ENCODE measurements at regions not wholly inside any gene's neighbourhood (a gene's known extent, or its start where the extent isn't known, plus 50 kb on each side); places are given as distances from the start of the nearest gene placed in this dataset.
"Not testable (repeated sequence)": the region's sequence is repeated elsewhere in the genome, so short reads cannot be mapped to it uniquely, and the experiment has no call there.

DNA sequence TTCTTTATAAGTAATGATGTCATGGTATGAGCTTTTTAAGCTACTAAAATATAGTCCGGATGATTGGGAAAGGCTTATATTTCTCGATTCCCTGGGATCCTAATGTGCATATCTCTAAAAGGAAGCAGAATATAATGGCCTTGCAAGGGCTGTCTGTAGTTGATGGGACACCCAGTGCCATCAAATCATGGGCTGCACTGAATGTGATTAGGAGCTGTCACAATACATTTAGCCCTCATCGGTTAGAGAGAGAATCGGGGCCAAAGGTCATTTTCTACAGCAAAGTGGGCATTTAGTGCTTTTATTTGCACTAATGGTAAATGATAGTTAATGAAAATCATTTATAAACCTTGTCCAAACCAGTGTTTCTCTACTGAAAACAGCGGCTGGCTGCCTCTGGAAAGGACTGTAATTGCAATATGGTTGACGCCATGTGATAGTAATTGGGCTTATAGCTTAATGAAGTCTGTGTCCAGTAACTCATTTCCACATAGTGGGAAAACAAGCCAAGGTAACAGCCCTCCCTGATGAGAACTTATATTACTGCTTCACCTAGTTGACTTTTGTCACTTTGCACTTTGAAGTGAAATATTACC is 265.0 kb upstream of the AZI2 start:
- Mint-ChIP-seq H3K4me3 (no peak overlapping the region), H3K27me3 (no peaks in the 10 kb centered on the region), H3K4me1 (no peaks in the 10 kb centered on the region)

DNA sequence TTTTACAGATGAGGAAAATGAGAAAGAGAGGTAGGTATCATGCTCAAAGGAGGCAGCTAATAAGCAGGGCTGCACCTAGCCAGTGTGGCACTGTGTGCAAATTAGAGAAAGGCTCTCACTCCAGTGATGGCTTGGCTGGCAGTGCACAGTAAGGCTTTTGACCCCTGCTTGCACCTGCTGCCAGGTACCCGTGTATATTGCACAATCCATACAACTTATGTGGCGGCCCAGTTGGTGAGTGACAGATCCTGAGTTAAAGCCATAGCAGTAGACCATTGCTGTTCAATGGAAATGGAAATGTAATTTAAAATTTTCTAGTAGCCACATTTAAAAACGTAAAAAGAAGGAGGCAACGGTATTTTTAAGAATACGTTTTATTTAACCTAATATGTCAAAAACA is 266.4 kb upstream of the AZI2 start:
- no peaks in the 10 kb centered on the region for H3K27me3 Mint-ChIP-seq
- no peaks in the 10 kb centered on the region for H3K36me3 Mint-ChIP-seq (ENCODE audit: insufficient read depth)
- ATAC-seq (replicated peaks; ENCODE audit: extremely low read depth, poor library complexity, severe bottlenecking) (no peak), DNase-seq (ENCODE audit: low spot score in 2 of 2) (no peak)
- H3K27ac Mint-ChIP-seq (ENCODE audit: low read depth): no peak overlapping the region
- no peak overlapping the region for H3K4me3 Mint-ChIP-seq
- no peaks in the 10 kb centered on the region for H3K4me1 Mint-ChIP-seq
- no peaks in the 10 kb centered on the region for H3K9me3 Mint-ChIP-seq

More for the DNA sequence above, 265.0 kb upstream of the AZI2 start:
- no peak for ATAC-seq (replicated peaks; ENCODE audit: extremely low read depth, poor library complexity, severe bottlenecking)
- Mint-ChIP-seq H3K27ac (ENCODE audit: low read depth) (no peak overlapping the region), H3K36me3 (ENCODE audit: insufficient read depth) (no peaks in the 10 kb centered on the region), H3K9me3 (no peaks in the 10 kb centered on the region)
- DNase-seq (ENCODE audit: low spot score in 2 of 2): no peak

DNA sequence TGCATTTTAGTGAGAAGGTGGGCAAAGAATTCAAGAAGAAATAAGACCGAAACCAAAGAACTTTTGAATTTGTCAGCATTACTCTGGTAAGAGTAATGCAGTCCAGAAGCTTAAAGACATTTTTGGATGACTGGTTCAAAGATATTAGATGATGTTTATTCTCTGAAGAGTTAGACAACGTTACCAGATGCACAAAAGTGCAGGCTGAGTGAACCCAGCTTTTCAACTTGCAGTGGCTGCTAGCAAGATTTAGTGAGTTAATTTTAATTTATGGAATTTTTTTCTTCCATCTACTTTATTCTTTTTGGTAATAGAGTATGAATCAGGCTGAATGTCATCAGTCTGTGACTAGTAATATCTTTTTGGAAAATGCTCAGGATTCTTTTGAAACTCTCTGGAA is 267.3 kb upstream of the AZI2 start:
- Mint-ChIP-seq H3K27ac (ENCODE audit: low read depth) (no peak overlapping the region), H3K27me3 (peaks cover 7% of the 10 kb centered on the region), H3K36me3 (ENCODE audit: insufficient read depth) (no peaks in the 10 kb centered on the region), H3K4me1 (no peaks in the 10 kb centered on the region), H3K9me3 (no peaks in the 10 kb centered on the region), H3K4me3 (no peak overlapping the region)
- DNase-seq (ENCODE audit: low spot score in 2 of 2) (no peak), ATAC-seq (replicated peaks; ENCODE audit: extremely low read depth, poor library complexity, severe bottlenecking) (no peak)

DNA sequence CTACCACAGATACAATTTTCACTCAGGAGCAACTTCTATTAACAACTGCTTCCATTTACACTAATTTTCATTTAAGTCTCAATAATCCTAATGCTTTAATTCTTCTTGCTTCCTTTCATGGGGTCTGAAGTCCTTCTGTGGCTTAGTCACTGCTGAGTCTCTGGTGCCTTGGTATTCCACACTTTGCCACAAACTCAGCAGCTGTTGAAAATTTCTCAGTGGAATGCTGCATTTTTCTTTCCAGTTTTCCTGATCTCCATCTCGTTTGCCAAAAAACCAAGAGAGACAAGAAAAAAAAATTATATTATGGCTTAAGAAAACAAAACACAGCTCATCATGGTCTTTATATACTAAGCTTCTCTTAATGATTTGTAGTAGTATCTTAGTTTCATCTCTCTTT is 269.2 kb upstream of the AZI2 start:
- no peak for DNase-seq (ENCODE audit: low spot score in 2 of 2)
- Mint-ChIP-seq H3K4me3 (no peak overlapping the region), H3K4me1 (no peaks in the 10 kb centered on the region), H3K36me3 (ENCODE audit: insufficient read depth) (no peaks in the 10 kb centered on the region), H3K27ac (ENCODE audit: low read depth) (no peak overlapping the region), H3K9me3 (no peaks in the 10 kb centered on the region), H3K27me3 (peaks cover 26% of the 10 kb centered on the region)
- ATAC-seq (replicated peaks; ENCODE audit: extremely low read depth, poor library complexity, severe bottlenecking): no peak

DNA sequence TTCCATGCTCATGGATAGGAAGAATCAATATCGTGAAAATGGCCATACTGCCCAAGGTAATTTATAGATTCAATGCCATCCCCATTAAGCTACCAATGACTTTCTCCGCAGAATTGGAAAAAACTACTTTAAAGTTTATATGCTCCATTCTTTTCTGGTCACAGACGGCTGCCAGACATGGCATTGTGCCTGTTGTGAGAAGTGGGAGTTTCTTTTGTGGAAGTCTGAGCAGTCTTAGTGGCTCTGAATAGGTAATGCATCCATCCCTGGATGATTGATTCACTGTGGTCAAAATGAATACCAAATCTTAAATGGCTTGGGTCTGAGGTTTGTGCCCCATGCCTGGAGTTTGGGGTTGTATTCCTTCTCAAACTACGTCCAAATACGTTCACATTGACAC is 274.5 kb upstream of the AZI2 start:
- Mint-ChIP-seq H3K9me3 (no peaks in the 10 kb centered on the region), H3K36me3 (ENCODE audit: insufficient read depth) (no peaks in the 10 kb centered on the region), H3K27me3 (peaks cover 27% of the 10 kb centered on the region), H3K4me1 (no peaks in the 10 kb centered on the region), H3K4me3 (no peak overlapping the region), H3K27ac (ENCODE audit: low read depth) (no peak overlapping the region)
- DNase-seq (ENCODE audit: low spot score in 2 of 2) (no peak), ATAC-seq (replicated peaks; ENCODE audit: extremely low read depth, poor library complexity, severe bottlenecking) (no peak)

DNA sequence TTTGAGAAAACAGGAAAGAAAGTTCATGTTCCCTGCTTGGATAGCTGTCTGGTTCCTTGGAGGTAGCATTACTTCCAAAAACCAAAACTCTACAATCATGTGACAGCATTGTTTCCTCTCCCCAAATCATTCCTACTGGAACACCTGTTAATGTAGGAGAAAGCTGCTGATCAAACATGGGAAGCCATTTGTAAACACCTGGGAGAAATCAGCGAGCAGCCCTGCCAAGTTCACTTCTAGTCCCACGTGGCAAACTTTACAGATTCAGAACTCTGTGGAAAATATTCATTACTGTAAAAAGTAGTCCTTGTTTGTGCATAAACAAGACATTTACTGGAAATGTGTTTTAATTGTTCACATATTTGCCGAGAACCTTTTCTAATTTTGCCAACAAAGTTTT is 275.5 kb upstream of the AZI2 start:
- no peaks in the 10 kb centered on the region for H3K9me3 Mint-ChIP-seq
- ATAC-seq (replicated peaks; ENCODE audit: extremely low read depth, poor library complexity, severe bottlenecking): no peak
- H3K4me1 Mint-ChIP-seq: no peaks in the 10 kb centered on the region
- no peak for DNase-seq (ENCODE audit: low spot score in 2 of 2)
- H3K27me3 Mint-ChIP-seq: peaks cover 27% of the 10 kb centered on the region
- H3K27ac Mint-ChIP-seq (ENCODE audit: low read depth): no peak overlapping the region
- no peaks in the 10 kb centered on the region for H3K36me3 Mint-ChIP-seq (ENCODE audit: insufficient read depth)
- no peak overlapping the region for H3K4me3 Mint-ChIP-seq

DNA sequence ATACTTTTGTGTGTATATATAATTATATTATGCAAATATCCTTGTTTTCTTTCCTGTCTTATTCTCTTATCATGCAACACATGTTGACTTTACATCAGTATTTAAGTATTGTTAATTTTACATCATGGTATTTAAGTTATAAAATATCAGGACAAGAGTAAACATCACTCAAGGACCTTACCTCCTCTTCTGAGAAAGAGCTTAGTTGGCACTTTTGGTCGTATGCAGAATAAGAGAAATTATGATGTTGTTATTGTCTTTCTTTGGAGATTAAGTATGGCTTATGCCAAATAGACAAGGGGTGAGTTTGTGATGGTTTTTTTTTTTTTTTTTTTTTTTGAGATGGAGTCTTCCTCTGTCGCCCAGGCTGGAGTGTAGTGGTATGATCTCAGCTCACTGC is 279.2 kb upstream of the AZI2 start:
- H3K27ac Mint-ChIP-seq (ENCODE audit: low read depth); ATAC-seq (replicated peaks; ENCODE audit: extremely low read depth, poor library complexity, severe bottlenecking); H3K9me3 Mint-ChIP-seq; DNase-seq (ENCODE audit: low spot score in 2 of 2); H3K36me3 Mint-ChIP-seq (ENCODE audit: insufficient read depth); H3K27me3 Mint-ChIP-seq; H3K4me1 Mint-ChIP-seq; H3K4me3 Mint-ChIP-seq: not testable (repeated sequence)

DNA sequence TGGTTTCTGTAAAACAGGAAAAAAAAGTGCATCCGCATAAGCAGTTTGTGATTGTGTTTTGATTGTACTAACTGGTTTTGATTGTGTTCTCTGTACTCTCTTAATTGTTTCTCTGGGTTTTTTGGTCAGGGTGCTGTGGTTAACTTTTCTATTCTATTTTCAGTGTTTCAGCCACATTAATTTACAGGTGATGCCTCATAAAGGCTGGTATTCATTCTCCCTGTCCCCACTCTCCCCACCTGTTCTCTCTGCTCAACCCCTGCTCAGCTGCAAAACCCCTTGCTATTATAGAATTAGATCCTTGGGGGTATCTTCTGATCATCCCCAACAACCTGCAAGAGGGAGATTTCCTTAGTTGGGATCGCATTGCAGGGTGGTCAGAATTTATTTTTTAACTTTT is 285.4 kb upstream of the AZI2 start:
- no peak overlapping the region for H3K4me3 Mint-ChIP-seq
- no peak for ATAC-seq (replicated peaks; ENCODE audit: extremely low read depth, poor library complexity, severe bottlenecking)
- H3K27me3 Mint-ChIP-seq: peaks cover 7% of the 10 kb centered on the region
- no peak for DNase-seq (ENCODE audit: low spot score in 2 of 2)
- no peaks in the 10 kb centered on the region for H3K9me3 Mint-ChIP-seq
- H3K4me1 Mint-ChIP-seq: no peaks in the 10 kb centered on the region
- no peak overlapping the region for H3K27ac Mint-ChIP-seq (ENCODE audit: low read depth)
- H3K36me3 Mint-ChIP-seq (ENCODE audit: insufficient read depth): no peaks in the 10 kb centered on the region

DNA sequence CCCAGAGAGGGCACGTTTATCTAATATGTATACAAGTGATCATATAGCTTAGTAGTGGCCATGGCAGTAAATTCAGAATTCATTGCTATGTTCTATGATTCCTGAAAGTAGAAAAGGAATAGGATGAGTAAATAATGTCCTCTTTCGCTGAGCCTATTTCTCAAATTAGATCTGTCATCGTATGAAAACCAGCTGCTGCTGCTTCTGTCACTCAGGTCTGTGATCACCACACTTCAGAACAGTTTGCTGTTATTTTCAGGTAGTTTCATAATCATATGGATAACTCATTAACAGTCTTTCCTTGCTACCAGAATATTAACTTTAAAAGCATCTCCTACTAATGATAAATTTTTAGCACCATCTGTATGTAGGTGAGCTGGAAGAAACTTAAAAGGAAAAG is 289.1 kb upstream of the AZI2 start:
- DNase-seq (ENCODE audit: low spot score in 2 of 2) (no peak), ATAC-seq (replicated peaks; ENCODE audit: extremely low read depth, poor library complexity, severe bottlenecking) (no peak)
- Mint-ChIP-seq H3K36me3 (ENCODE audit: insufficient read depth) (no peaks in the 10 kb centered on the region), H3K4me3 (no peak overlapping the region), H3K9me3 (no peaks in the 10 kb centered on the region), H3K4me1 (no peaks in the 10 kb centered on the region), H3K27ac (ENCODE audit: low read depth) (no peak overlapping the region), H3K27me3 (peaks cover 7% of the 10 kb centered on the region)

DNA sequence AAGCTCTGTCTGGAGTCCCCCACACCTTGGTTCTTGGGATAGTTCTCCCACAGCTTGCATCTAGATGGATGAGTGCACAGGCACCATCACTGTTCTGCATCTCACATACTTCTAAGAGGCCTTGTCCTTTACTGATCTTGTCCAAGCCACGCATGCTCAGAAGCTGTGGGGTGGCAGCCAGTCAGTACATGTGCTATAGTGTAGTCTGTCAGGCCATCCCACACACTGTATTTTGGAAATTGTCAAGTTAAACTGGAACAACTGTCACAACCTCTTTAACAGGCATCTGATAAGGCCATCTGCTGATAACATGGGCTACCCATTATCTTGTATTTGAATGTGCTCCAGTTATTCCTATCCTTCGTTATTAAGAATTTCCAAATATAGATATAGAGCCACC is 296.5 kb upstream of the AZI2 start:
- H3K27me3 Mint-ChIP-seq: peaks cover 8% of the 10 kb centered on the region
- no peak overlapping the region for H3K4me3 Mint-ChIP-seq
- H3K4me1 Mint-ChIP-seq: no peaks in the 10 kb centered on the region
- ATAC-seq (replicated peaks; ENCODE audit: extremely low read depth, poor library complexity, severe bottlenecking): no peak
- H3K9me3 Mint-ChIP-seq: no peaks in the 10 kb centered on the region
- no peaks in the 10 kb centered on the region for H3K36me3 Mint-ChIP-seq (ENCODE audit: insufficient read depth)
- no peak overlapping the region for H3K27ac Mint-ChIP-seq (ENCODE audit: low read depth)
- no peak for DNase-seq (ENCODE audit: low spot score in 2 of 2)

DNA sequence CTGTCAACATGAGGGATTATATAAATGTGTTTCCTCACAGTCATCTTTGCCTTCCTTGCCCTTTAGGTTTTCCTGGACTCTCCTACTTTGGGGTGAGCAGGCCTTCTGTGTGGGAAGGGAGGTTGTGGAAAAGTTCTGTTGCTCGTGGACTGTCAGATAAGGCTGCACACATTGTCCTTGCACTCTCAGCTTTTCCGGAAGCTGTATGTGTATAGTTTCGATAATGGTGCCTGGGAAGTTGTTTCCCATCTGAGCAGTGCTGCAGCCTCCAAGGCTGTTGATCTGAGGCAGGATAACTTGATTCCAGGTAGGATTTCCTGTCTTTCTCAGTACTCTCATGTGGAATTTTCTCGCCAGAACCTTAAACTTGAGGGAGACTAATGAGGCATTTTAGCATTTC is 297.8 kb upstream of the AZI2 start:
- Mint-ChIP-seq H3K36me3 (ENCODE audit: insufficient read depth) (no peaks in the 10 kb centered on the region), H3K27me3 (peaks cover 8% of the 10 kb centered on the region), H3K4me3 (no peak overlapping the region), H3K9me3 (no peaks in the 10 kb centered on the region), H3K4me1 (no peaks in the 10 kb centered on the region), H3K27ac (ENCODE audit: low read depth) (no peak overlapping the region)
- no peak for ATAC-seq (replicated peaks; ENCODE audit: extremely low read depth, poor library complexity, severe bottlenecking)
- no peak for DNase-seq (ENCODE audit: low spot score in 2 of 2)

DNA sequence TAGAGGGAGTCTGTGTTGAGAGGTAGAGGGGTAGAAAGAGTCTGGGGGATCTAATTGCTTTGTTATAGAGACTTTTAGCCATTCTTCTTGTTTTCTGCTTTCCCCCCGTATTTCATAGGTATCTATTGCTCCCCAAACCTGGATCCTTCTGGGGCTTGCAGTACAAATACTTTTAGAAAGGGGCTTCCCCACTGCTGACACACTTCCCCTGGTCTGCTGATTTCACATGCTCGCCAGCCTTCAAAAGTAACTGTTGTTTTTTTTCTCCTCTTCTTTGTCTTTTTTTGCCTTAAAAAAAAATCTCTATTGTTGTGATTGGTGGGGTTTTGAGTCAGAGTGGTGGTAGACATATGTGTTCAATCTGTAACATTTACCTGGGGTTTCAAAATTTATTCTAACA is 300.6 kb upstream of the AZI2 start:
- no peak overlapping the region for H3K27ac Mint-ChIP-seq (ENCODE audit: low read depth)
- H3K27me3 Mint-ChIP-seq: peaks cover 15% of the 10 kb centered on the region
- no peaks in the 10 kb centered on the region for H3K9me3 Mint-ChIP-seq
- H3K4me3 Mint-ChIP-seq: no peak overlapping the region
- no peaks in the 10 kb centered on the region for H3K4me1 Mint-ChIP-seq
- no peaks in the 10 kb centered on the region for H3K36me3 Mint-ChIP-seq (ENCODE audit: insufficient read depth)
- ATAC-seq (replicated peaks; ENCODE audit: extremely low read depth, poor library complexity, severe bottlenecking) (no peak), DNase-seq (ENCODE audit: low spot score in 2 of 2) (no peak)

DNA sequence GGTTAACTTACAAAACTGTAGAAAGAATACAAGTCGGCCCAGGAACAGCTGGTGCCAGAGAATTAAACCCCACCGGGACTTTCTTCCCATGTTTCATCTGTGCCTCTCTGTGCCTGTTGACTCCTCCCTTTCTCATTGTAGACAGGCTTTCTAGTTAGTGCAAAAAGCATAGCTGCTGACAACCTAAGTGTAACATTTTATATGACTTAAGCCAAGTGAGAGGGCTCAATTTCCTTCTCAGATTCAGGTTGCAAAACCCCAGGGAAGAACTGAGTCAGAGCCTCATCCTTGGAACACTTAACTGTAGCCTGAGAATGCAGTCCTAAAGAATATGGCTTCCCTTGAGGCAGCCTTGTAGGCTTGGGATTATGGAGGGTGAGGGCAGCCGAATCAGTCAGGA is 302.5 kb upstream of the AZI2 start:
- DNase-seq (ENCODE audit: low spot score in 2 of 2): no peak

DNA sequence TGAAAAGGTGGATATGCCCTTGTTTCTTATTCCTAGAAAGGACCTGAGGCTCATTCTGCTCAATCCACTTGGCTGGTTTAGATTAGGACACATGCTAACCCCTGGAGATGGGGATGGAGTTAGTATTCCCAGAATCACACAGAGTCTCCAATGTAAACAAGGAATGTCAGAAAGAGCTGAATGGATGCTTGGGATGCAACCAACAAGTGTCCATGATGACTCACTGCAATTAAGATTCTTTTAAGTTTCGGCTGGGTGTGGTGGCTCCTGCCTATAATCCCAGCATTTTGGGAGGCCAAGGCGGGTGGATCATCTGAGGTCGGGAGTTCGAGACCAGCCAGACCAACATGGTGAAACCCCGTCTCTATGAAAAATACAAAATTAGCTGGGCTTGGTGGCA is 315.5 kb upstream of the AZI2 start:
- Mint-ChIP-seq H3K36me3 (ENCODE audit: insufficient read depth) (no peaks in the 10 kb centered on the region), H3K4me1 (no peaks in the 10 kb centered on the region), H3K27ac (ENCODE audit: low read depth) (no peak overlapping the region), H3K9me3 (no peaks in the 10 kb centered on the region), H3K27me3 (peaks cover 23% of the 10 kb centered on the region), H3K4me3 (no peak overlapping the region)
- ATAC-seq (replicated peaks; ENCODE audit: extremely low read depth, poor library complexity, severe bottlenecking): no peak
- DNase-seq (ENCODE audit: low spot score in 2 of 2): no peak

More for the DNA sequence above, 302.5 kb upstream of the AZI2 start:
- Mint-ChIP-seq H3K36me3 (ENCODE audit: insufficient read depth) (no peaks in the 10 kb centered on the region), H3K9me3 (no peaks in the 10 kb centered on the region), H3K4me1 (no peaks in the 10 kb centered on the region), H3K27ac (ENCODE audit: low read depth) (no peak overlapping the region), H3K27me3 (peaks cover 29% of the 10 kb centered on the region), H3K4me3 (no peak overlapping the region)
- ATAC-seq (replicated peaks; ENCODE audit: extremely low read depth, poor library complexity, severe bottlenecking): no peak
